ENCODE measurements at regions not wholly inside any gene's neighbourhood (a gene's known extent, or its start where the extent isn't known, plus 50 kb on each side); places are given as distances from the start of the nearest gene placed in this dataset.

GRCh38 chr9:105076729-105077128 lies 148.8 kb upstream of the ABCA1 start:
- no peak for TF ChIP-seq CTCF (IDR thresholded peaks at IDR 0.05; ENCODE audit: low read length)
- TF ChIP-seq EZH2 (optimal IDR thresholded peaks at IDR 0.05; ENCODE audit: low read depth, low read length): no peak
